ENCODE measurements at regions not wholly inside any gene's neighbourhood (a gene's known extent, or its start where the extent isn't known, plus 50 kb on each side); places are given as distances from the start of the nearest gene placed in this dataset.

- TF ChIP-seq FOXM1 (IDR thresholded peaks at IDR 0.05; ENCODE audit: borderline replicate concordance) = no peak
- TF ChIP-seq SP1 (IDR thresholded peaks at IDR 0.05) = no peak
- TF ChIP-seq ELF4 (IDR thresholded peaks at IDR 0.05) = no peak
- TF ChIP-seq NFRKB (IDR thresholded peaks at IDR 0.05) = no peak
- no peak for TF ChIP-seq LEF1 (IDR thresholded peaks at IDR 0.05; ENCODE audit: borderline replicate concordance)
- TF ChIP-seq SUZ12 (IDR thresholded peaks at IDR 0.05) = no peak
- no peak for TF ChIP-seq FOXK2 (IDR thresholded peaks at IDR 0.05)
- no peak for TF ChIP-seq TARDBP (IDR thresholded peaks at IDR 0.05)
- no peak for TF ChIP-seq ZNF384 (IDR thresholded peaks at IDR 0.05)
Measured at GRCh38 chr1:198449261-198449660, 91.2 kb downstream of the ATP6V1G3 start.
